Suprapubic skin (tissue), 4 donors: ENCODE measurements at regions not wholly inside any gene's neighbourhood (a gene's known extent, or its start where the extent isn't known, plus 50 kb on each side); places are given as distances from the start of the nearest gene placed in this dataset.

Source experiments
- POLR2A ChIP-seq, 2 donors: fragments of 450-650 bp; IDR thresholded peaks; one replicate each; pipeline ENCODE4 v1.6.1; 2017; ENCODE audit warnings: antibody characterized with exemption in 2 of 2, mild to moderate bottlenecking in 2 of 2, moderate library complexity in 2 of 2
- POLR2AphosphoS5 ChIP-seq, 3 donors: sonication (generic); formaldehyde crosslinking; IDR thresholded peaks; one replicate each; pipeline ENCODE4 v1.6.1; 2017; ENCODE audit warnings: antibody characterized with exemption in 3 of 3
- TF ChIP-seq, protein P1 (sequence below), 2 donors: fragments of 200-600 bp in 1 of 2; fragments of 450-650 bp in 1 of 2; sonication (generic) in 1 of 2; IDR thresholded peaks; one replicate each; pipeline ENCODE4 v1.5.1; 2016 to 2019; ENCODE audit warnings: antibody characterized with exemption in 2 of 2, mild to moderate bottlenecking in 1 of 2, moderate library complexity in 1 of 2

DNA sequence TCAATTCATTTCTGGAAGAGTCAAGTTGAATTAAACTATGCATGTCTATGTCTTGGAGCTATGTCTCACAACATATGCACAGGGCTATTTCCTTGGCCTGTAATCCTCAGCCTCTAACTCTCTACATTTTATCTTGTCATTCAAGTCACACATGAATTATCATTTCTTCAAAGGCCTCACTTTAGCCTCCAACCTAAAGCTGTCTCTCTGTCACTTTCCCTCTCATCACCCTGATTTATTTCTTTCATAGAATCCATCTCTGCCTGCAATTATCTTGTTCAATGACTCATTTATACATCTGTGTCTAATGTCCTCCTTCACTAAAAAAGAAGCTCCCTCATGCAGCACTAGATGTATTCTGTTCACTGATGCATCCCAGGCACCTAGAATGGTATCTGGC is 614.2 kb upstream of the REG3G start:
- TF ChIP-seq, protein P1, sequence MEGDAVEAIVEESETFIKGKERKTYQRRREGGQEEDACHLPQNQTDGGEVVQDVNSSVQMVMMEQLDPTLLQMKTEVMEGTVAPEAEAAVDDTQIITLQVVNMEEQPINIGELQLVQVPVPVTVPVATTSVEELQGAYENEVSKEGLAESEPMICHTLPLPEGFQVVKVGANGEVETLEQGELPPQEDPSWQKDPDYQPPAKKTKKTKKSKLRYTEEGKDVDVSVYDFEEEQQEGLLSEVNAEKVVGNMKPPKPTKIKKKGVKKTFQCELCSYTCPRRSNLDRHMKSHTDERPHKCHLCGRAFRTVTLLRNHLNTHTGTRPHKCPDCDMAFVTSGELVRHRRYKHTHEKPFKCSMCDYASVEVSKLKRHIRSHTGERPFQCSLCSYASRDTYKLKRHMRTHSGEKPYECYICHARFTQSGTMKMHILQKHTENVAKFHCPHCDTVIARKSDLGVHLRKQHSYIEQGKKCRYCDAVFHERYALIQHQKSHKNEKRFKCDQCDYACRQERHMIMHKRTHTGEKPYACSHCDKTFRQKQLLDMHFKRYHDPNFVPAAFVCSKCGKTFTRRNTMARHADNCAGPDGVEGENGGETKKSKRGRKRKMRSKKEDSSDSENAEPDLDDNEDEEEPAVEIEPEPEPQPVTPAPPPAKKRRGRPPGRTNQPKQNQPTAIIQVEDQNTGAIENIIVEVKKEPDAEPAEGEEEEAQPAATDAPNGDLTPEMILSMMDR (IDR thresholded peaks at IDR 0.05) = no peak
- TF ChIP-seq POLR2AphosphoS5 (IDR thresholded peaks at IDR 0.05) (no peak), POLR2A (IDR thresholded peaks at IDR 0.05) (no peak)
